HG02852 (cell line): ENCODE measurements at regions not wholly inside any gene's neighbourhood (a gene's known extent, or its start where the extent isn't known, plus 50 kb on each side); places are given as distances from the start of the nearest gene placed in this dataset.

Experiments used
- ATAC-seq: cut with Tn5 transposase; IDR thresholded peaks from one replicate; pipeline ENCODE4 v1.9.1; 2021; ENCODE audit warnings: mild to moderate bottlenecking, moderate library complexity; ENCODE audit not compliant: unreplicated experiment

GRCh38 chr5:173796721-173797495, 91.2 kb upstream of the CPEB4 start:
- no peak for ATAC-seq

GRCh38 chr5:173798127-173798810, 89.9 kb upstream of the CPEB4 start:
- no peak for ATAC-seq

GRCh38 chr5:173800340-173800739, 87.8 kb upstream of the CPEB4 start:
- no peak for ATAC-seq

GRCh38 chr5:173801006-173801405, 87.1 kb upstream of the CPEB4 start:
- no peak for ATAC-seq

- ATAC-seq: no peak
Observed at GRCh38 chr5:173802670-173803165, 85.4 kb upstream of the CPEB4 start.

- no peak for ATAC-seq
Observed at GRCh38 chr5:173804579-173804978, 83.6 kb upstream of the CPEB4 start.

- no peak for ATAC-seq
Observed at GRCh38 chr5:173806270-173807035, 81.7 kb upstream of the CPEB4 start.

- ATAC-seq: no peak
Observed at GRCh38 chr5:173807181-173807655, 80.9 kb upstream of the CPEB4 start.

- ATAC-seq: no peak
Observed at GRCh38 chr5:173808079-173808808, 79.9 kb upstream of the CPEB4 start.

- no peak for ATAC-seq
Observed at GRCh38 chr5:173809014-173809413, 79.1 kb upstream of the CPEB4 start.

GRCh38 chr5:173812811-173813550, 75.2 kb upstream of the CPEB4 start:
- ATAC-seq: no peak

- ATAC-seq: no peak
Observed at GRCh38 chr5:173814053-173814452, 74.1 kb upstream of the CPEB4 start.

- no peak for ATAC-seq
Observed at GRCh38 chr5:173815571-173815970, 72.6 kb upstream of the CPEB4 start.

- ATAC-seq: no peak
Observed at GRCh38 chr5:173816728-173817127, 71.4 kb upstream of the CPEB4 start.

- ATAC-seq: no peak
Observed at GRCh38 chr5:173817561-173817960, 70.6 kb upstream of the CPEB4 start.

GRCh38 chr5:173819521-173819920, 68.6 kb upstream of the CPEB4 start:
- no peak for ATAC-seq

GRCh38 chr5:173823274-173823644, 64.9 kb upstream of the CPEB4 start:
- no peak for ATAC-seq

GRCh38 chr5:173823721-173824567, 64.2 kb upstream of the CPEB4 start:
- no peak for ATAC-seq

- no peak for ATAC-seq
Observed at GRCh38 chr5:173825215-173825865, 62.8 kb upstream of the CPEB4 start.
